Vagina (tissue), 2 donors: ENCODE measurements at regions not wholly inside any gene's neighbourhood (a gene's known extent, or its start where the extent isn't known, plus 50 kb on each side); places are given as distances from the start of the nearest gene placed in this dataset.

ENCODE experiments used
- DNase-seq, 2 donors: peaks; one replicate each; pipeline ENCODE4 v3.0.0-alpha.2; 2017; ENCODE audit errors: extremely low spot score in 2 of 2
- H3K27ac ChIP-seq: fragments of 200-600 bp; sonication (generic); one replicate; pipeline ENCODE4 v1.5.1; 2019
- H3K27me3 ChIP-seq: fragments of 200-600 bp; sonication (generic); one replicate; pipeline ENCODE4 v1.5.1; 2019
- H3K36me3 ChIP-seq, 2 donors: fragments of 200-600 bp; sonication (generic); one replicate each; pipeline ENCODE4 v1.5.1; 2017 to 2019
- H3K4me1 ChIP-seq: fragments of 200-600 bp; sonication (generic); one replicate; pipeline ENCODE4 v1.5.1; 2019
- H3K4me3 ChIP-seq, 2 donors: fragments of 200-600 bp; sonication (generic); 1 replicate in 1 of 2; 2 replicates in 1 of 2; pipeline ENCODE4 v1.5.1; 2016 to 2019
- H3K9me3 ChIP-seq: fragments of 200-600 bp; sonication (generic); one replicate; pipeline ENCODE4 v1.5.1; 2019
- POLR2A ChIP-seq, 2 donors: fragments of 450-650 bp; IDR thresholded peaks; one replicate each; pipeline ENCODE4 v1.6.1; 2017; ENCODE audit warnings: antibody characterized with exemption in 2 of 2, mild to moderate bottlenecking in 2 of 2, moderate library complexity in 2 of 2
- POLR2AphosphoS5 ChIP-seq, 2 donors: sonication (generic); formaldehyde crosslinking; IDR thresholded peaks; one replicate each; pipeline ENCODE4 v1.9.0; 2017; ENCODE audit warnings: antibody characterized with exemption in 2 of 2, mild to moderate bottlenecking in 2 of 2, low read depth in 1 of 2; ENCODE audit not compliant: insufficient read depth in 1 of 2
- intact Hi-C: fragments of 100-400 bp; cut with DNase I; formaldehyde crosslinking; loops from one replicate; pipeline ENCODE4 v1.15.1; 2023
- TF ChIP-seq, protein P1 (sequence below), 3 experiments: fragments of 450-650 bp in 2 of 3; fragments of 200-600 bp in 1 of 3; sonication (generic) in 1 of 3; IDR thresholded peaks; one replicate each; pipeline ENCODE4 v1.5.1; 2017 to 2019; ENCODE audit warnings: antibody characterized with exemption in 3 of 3, mild to moderate bottlenecking in 2 of 3, moderate library complexity in 2 of 3

DNA sequence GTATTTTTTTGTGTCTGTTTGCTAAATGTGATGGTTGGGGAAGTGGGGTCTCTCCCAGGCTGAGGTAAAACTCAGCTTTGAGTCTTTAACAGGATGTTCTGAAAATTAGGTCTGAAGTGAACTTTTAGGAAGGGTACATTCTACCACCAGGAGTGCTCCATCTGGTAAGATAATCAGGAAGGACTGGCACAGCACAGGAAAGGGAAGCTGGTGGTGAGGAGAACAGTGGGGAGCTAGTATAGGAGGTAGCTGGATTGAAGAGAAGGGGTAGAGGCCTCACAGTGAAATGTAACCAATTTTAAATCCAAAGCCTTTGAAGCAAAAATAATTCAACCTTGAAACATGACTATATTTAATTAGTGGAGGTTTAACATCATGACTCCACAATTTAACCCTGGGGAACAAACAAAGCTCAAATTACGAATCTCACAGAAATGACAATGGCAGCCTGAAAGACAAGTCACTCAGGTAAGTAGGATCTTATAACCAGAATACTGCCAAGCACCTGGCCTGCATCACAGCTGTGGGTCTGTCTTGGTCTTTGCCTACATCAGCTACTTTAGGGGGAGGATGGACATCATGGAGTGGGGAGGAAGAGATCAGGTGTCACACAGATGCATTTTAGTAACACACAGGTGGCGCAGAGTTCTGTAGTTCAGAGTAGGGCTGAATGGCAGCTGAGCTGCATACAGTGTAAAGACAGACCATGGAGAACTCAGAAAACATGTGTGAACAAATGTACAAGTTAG, 445.3 kb downstream of the DMRT2 start:
- H3K4me3 ChIP-seq, result no peak overlapping the region
- no peaks in the 10 kb centered on the region for H3K4me1 ChIP-seq
- no peak for DNase-seq
- no peaks in the 10 kb centered on the region for H3K27me3 ChIP-seq
- no peaks in the 10 kb centered on the region for H3K9me3 ChIP-seq
- H3K36me3 ChIP-seq, result no peaks in the 10 kb centered on the region
- TF ChIP-seq POLR2AphosphoS5 (IDR thresholded peaks at IDR 0.05; ENCODE audit: insufficient read depth in 1 of 2, low read depth in 1 of 2), result no peak
- no peak for TF ChIP-seq POLR2A (IDR thresholded peaks at IDR 0.05)
- TF ChIP-seq, protein P1, sequence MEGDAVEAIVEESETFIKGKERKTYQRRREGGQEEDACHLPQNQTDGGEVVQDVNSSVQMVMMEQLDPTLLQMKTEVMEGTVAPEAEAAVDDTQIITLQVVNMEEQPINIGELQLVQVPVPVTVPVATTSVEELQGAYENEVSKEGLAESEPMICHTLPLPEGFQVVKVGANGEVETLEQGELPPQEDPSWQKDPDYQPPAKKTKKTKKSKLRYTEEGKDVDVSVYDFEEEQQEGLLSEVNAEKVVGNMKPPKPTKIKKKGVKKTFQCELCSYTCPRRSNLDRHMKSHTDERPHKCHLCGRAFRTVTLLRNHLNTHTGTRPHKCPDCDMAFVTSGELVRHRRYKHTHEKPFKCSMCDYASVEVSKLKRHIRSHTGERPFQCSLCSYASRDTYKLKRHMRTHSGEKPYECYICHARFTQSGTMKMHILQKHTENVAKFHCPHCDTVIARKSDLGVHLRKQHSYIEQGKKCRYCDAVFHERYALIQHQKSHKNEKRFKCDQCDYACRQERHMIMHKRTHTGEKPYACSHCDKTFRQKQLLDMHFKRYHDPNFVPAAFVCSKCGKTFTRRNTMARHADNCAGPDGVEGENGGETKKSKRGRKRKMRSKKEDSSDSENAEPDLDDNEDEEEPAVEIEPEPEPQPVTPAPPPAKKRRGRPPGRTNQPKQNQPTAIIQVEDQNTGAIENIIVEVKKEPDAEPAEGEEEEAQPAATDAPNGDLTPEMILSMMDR (IDR thresholded peaks at IDR 0.05), result no peak
- no peak overlapping the region for H3K27ac ChIP-seq
- intact Hi-C loops, result no loop called here

DNA sequence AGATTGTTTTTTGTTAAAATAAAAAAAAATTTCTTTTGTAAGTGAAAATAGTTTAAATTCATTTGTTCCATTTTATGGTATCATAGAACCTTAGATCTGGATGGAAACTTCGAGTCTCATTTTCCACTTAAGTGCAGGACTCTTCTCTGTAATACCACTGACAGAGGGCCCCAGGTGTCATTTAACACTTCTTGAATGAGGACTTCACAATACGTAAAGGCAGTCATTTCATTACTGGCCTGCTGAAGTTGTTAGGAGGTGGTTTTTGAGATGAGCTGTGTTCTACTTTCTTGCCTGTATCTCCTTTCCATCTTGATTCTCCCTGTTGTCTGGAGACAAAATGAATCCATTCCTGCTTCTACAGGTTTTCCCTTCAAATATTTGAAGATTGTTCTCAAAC, 455.3 kb downstream of the DMRT2 start:
- no peak overlapping the region for H3K27ac ChIP-seq
- no peaks in the 10 kb centered on the region for H3K27me3 ChIP-seq
- H3K36me3 ChIP-seq, result no peaks in the 10 kb centered on the region
- TF ChIP-seq POLR2AphosphoS5 (IDR thresholded peaks at IDR 0.05; ENCODE audit: insufficient read depth in 1 of 2, low read depth in 1 of 2), result no peak
- intact Hi-C loops, result no loop called here
- H3K4me3 ChIP-seq, result no peak overlapping the region
- no peaks in the 10 kb centered on the region for H3K4me1 ChIP-seq
- no peak for DNase-seq
- H3K9me3 ChIP-seq, result no peaks in the 10 kb centered on the region

DNA sequence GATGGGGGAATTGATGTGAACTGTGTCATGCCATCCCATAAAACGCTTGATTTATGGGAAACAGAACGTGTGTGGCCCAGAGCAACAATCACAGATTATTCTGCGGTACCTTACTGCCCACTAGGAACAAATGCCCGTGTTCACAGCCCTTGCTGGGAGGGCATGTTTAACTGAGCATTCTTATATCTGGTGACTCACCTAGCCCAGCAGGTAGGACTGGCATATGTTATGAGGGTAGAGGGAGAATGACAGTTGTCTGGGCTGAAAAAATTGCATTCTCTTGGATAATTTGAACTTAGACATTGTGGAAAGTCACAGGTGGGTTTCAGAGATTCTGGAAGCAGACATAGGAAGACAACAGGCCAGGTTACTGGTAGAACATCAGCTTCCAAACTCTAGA, 460.6 kb downstream of the DMRT2 start:
- intact Hi-C loops, result no loop called here
- Histone ChIP-seq H3K9me3 (no peaks in the 10 kb centered on the region), H3K27me3 (no peaks in the 10 kb centered on the region), H3K4me1 (no peaks in the 10 kb centered on the region), H3K36me3 (no peaks in the 10 kb centered on the region), H3K4me3 (no peak overlapping the region), H3K27ac (no peak overlapping the region)
- no peak for DNase-seq
- TF ChIP-seq POLR2AphosphoS5 (IDR thresholded peaks at IDR 0.05; ENCODE audit: insufficient read depth in 1 of 2, low read depth in 1 of 2), result no peak
- TF ChIP-seq, protein P1 (IDR thresholded peaks at IDR 0.05), result no peak
- no peak for TF ChIP-seq POLR2A (IDR thresholded peaks at IDR 0.05)

DNA sequence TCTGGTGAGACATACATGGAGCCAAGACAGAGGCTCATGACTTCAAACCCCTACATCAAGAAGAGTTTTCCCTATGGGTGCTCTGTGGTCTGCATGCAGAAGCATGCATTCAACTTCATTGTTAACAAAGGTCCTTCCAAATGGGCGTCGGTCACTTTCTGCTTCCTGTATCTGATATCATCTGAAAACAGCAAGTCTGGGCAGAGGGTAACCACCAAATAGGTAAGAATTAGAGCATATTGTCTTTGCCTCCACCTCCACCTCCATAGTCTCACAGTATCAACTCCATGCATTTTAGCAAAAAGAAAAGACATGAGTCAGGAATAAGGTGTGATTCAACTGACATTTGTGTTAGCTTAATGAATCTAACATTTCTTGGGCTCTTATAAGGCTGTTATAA, 462.9 kb downstream of the DMRT2 start:
- Histone ChIP-seq H3K4me3 (no peak overlapping the region), H3K27me3 (no peaks in the 10 kb centered on the region), H3K27ac (no peak overlapping the region), H3K36me3 (no peaks in the 10 kb centered on the region), H3K9me3 (no peaks in the 10 kb centered on the region), H3K4me1 (no peaks in the 10 kb centered on the region)
- no peak for DNase-seq
- intact Hi-C loops, result no loop called here
- TF ChIP-seq POLR2A (IDR thresholded peaks at IDR 0.05) (no peak), POLR2AphosphoS5 (IDR thresholded peaks at IDR 0.05; ENCODE audit: insufficient read depth in 1 of 2, low read depth in 1 of 2) (no peak)
- TF ChIP-seq, protein P1 (IDR thresholded peaks at IDR 0.05), result no peak

DNA sequence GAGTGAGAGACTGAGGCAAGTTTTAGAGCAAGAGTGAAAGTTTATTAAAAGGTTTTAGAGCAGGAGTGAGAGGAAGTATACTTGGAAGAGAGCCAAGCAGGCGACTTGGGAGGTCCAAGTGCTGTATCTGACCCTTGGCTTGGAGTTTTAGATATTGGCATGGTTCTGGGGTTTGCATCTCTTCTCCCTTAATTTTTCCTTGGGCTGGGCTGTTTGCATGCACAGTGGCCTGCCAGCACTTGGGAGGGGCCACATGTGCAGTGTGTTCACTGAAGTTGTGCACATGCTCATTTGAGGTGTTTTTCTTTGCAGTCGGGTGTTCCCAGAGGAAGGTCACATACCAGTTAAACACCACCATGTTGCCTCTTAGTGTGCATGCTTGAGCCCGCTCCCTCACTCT, 464.1 kb downstream of the DMRT2 start:
- Histone ChIP-seq H3K4me3 (no peak overlapping the region), H3K4me1 (no peaks in the 10 kb centered on the region), H3K9me3 (no peaks in the 10 kb centered on the region), H3K36me3 (no peaks in the 10 kb centered on the region), H3K27me3 (no peaks in the 10 kb centered on the region), H3K27ac (no peak overlapping the region)
- no peak for DNase-seq
- TF ChIP-seq POLR2A (IDR thresholded peaks at IDR 0.05) (no peak), POLR2AphosphoS5 (IDR thresholded peaks at IDR 0.05; ENCODE audit: insufficient read depth in 1 of 2, low read depth in 1 of 2) (no peak)
- TF ChIP-seq, protein P1 (IDR thresholded peaks at IDR 0.05), result no peak
- intact Hi-C loops, result no loop called here
